Activated CD8-positive, alpha-beta memory T cell treated with anti-CD3 and anti-CD28 coated beads for 4 hours (primary cell): ENCODE measurements at regions not wholly inside any gene's neighbourhood (a gene's known extent, or its start where the extent isn't known, plus 50 kb on each side); places are given as distances from the start of the nearest gene placed in this dataset.
A peak's percentile ranks its signal among the peaks of the same experiment; 100 is the strongest.
"Not testable (repeated sequence)": the region's sequence is repeated elsewhere in the genome, so short reads cannot be mapped to it uniquely, and the experiment has no call there.

Experiments
- DNase-seq, 2 donors: peaks; one replicate each; pipeline ENCODE4 v3.0.0-alpha.2; 2020; ENCODE audit warnings: low read depth in 2 of 2

GRCh38 chr13:33659894-33660293 is 158.1 kb upstream of the RFC3 start:
- no peak for DNase-seq

DNA sequence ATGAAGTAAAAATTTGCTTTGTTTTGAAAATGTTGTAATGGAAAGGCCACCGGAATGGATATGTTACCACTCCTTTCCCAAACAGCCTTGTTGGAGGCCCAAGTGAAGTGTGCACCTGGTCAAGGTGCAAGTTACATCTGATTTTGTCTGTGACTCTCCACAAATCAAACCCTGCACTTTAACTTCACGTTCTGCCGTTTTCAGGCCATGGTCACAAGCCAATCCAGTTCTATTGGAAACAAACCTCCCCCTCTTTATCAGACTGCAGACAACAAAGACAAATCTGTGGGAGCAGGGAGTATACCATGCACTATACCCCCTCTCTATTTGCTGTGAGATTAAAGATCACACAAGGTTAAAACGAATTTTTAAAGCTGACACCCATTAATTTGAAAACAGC is 155.6 kb upstream of the RFC3 start:
- DNase-seq = no peak

GRCh38 chr13:33665626-33666175 is 152.2 kb upstream of the RFC3 start:
- DNase-seq = no peak

- no peak for DNase-seq
Measured at GRCh38 chr13:33671560-33671959, 146.4 kb upstream of the RFC3 start.

GRCh38 chr13:33672022-33672421 is 145.9 kb upstream of the RFC3 start:
- DNase-seq = not testable (repeated sequence)

GRCh38 chr13:33676045-33676989 is 141.6 kb upstream of the RFC3 start:
- DNase-seq = no peak

GRCh38 chr13:33677215-33677614 is 140.7 kb upstream of the RFC3 start:
- no peak for DNase-seq

DNA sequence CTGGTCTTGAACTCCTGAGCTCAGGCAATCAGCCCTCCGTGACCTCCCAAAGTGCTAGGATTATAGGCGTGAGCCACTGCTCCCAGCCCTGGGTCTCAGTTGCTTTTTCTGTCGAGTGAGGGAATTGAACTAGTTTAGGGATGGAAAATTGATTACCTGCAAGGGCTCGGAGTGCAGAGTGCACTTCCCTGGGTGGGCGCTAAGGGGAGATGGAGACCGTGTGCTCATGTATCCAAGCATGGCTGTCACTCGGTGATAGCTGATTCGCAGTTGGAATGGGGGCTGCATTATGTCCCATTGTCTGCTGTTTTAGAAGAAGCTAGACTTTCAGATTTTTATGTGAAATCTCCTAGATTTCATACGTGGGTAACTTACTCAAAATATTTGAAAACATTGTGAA is 139.9 kb upstream of the RFC3 start:
- DNase-seq = no peak

- peak; percentile 26 to 56 for DNase-seq
Measured at GRCh38 chr13:33678906-33679657, 138.9 kb upstream of the RFC3 start.

- no peak for DNase-seq
Measured at GRCh38 chr13:33679658-33680012, 138.3 kb upstream of the RFC3 start.

DNA sequence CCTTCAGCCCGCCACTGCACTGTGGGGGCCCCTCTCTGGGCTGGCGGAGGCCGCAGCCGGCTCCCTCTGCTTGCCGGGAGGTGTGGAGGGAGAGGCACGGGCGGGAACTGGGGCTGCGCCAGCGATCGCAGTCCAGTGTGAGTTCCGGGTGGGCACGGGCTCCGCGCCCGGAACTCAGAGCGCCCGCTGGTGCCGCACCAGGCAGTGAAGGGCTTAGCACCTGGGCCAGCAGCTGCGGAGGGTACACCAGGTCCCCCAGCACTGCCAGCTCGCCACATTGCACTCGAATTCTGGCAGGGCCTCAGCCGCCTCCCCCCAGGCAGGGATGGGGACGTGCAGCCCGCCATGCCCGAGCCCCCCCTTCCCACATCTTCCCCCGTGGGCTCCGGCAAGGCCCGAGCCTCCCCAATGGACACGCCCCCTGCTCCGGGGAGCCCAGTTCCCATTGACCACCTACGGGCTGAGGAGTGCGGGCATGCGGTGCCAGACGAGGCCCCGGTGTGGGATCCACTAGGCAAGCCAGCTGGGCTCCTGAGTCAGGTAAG is 135.9 kb upstream of the RFC3 start:
- DNase-seq = no peak

DNA sequence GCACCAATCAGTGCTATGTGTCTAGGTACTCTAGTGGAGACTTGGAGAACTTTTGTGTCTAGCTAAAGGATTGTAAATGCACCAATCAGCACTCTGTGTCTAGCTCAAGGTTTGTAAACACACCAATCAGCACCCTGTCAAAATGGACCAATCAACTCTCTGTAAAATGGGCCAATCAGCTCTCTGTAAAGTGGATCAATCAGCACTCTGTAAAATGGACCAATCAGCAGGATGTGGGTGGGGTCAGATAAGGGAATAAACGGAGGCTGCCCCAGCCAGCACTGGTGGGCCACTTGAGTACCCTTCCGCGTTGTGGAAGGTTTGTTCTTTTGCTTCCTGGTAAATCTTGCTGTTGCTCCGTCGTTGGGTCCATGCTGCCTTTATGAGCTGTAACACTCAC is 135.3 kb upstream of the RFC3 start:
- DNase-seq = not testable (repeated sequence)

DNA sequence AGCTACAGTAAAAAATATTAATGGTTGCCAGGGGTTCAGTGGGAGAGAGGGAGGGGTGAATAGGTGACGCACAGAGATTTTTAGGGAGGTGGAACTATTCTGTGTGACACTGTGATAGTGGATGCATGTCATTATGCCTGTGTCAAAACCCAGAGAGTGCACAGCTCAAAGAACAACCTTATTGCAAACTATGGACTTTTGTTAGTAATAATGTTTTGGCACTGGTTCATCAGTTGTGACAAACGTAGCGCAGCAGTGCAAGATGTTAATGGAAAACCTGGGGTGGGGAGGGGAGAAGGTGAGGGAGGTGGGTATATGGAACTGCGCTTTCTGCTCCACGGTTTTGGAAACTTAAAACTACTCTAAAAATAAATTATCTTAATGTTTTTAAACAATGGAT is 134.6 kb upstream of the RFC3 start:
- no peak for DNase-seq

GRCh38 chr13:33684874-33685273 is 133.1 kb upstream of the RFC3 start:
- no peak for DNase-seq

DNA sequence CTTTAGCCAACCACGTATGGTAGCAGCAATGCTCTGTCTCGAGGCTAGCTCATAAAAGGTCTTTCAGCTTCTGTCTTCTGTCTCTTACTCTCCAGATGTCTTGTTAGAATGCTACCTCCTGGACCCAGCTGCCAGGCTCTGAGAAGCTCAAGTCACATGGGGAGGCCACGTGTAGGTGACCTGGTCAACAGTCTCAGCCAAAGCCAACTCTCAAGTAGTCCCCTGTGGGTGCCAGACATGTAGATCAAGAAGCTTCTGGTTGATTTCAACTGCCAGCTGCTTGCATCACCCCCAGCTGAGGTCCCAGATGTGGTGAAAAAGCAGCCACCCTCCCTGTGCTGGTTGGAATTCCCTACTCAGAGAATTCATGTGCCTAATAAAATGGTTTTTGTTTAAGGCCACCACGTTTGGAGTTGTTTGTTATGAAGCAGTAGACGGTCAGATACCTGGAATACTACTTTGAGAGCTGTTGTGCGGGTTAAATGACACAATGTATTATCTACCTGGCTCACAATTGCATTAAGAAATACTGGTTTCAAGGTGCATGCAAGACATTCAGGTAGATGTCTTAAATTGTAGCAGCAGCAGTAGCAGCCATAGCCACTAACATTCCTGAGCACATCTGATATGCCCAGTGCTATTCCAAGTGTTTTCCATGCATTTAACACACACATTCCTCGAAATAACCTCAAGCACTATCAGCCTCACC is 131.0 kb upstream of the RFC3 start:
- no peak for DNase-seq

GRCh38 chr13:33690354-33690753 is 127.6 kb upstream of the RFC3 start:
- DNase-seq = no peak

DNA sequence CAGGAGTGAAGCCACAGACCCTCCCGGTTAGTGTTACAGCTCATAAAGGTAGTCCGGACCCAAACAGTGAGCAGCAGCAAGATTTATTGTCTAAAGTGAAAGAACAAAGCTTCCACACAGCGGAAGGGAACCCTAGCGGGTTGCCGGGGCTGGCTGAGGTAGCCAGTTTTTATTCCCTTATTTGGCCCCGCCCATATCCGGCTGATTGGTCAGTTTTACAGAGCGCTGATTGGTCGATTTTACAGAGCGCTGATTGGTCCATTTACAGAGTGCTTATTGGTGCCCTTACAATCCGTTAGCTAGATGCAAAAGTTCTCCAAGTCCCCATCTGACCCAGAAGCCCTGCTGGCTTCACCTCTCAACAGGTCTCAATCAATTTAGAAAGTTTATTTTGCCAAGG is 126.0 kb upstream of the RFC3 start:
- DNase-seq = no peak

GRCh38 chr13:33692531-33692930 is 125.4 kb upstream of the RFC3 start:
- DNase-seq = no peak

- no peak for DNase-seq
Measured at GRCh38 chr13:33694546-33694945, 123.4 kb upstream of the RFC3 start.

- DNase-seq = no peak
Measured at GRCh38 chr13:33696530-33696929, 121.4 kb upstream of the RFC3 start.

DNA sequence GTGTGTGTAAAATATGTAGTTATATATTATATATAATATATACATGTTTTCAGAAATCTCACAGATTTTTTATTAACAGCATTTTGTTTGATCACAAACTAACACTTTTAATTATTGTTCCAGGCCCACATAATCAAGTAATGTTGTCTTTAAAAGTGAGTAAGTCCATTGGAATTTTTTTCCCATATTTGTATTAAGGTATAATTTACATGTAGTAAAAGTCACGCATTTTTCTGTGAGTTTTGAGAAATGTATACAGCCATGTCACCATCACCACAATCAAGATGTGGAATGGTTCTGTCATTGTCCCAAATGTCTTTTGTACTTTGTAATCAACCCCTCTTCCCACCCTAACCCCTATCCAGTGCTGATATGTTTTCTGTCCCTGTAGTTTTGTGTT is 120.0 kb upstream of the RFC3 start:
- DNase-seq = no peak

DNA sequence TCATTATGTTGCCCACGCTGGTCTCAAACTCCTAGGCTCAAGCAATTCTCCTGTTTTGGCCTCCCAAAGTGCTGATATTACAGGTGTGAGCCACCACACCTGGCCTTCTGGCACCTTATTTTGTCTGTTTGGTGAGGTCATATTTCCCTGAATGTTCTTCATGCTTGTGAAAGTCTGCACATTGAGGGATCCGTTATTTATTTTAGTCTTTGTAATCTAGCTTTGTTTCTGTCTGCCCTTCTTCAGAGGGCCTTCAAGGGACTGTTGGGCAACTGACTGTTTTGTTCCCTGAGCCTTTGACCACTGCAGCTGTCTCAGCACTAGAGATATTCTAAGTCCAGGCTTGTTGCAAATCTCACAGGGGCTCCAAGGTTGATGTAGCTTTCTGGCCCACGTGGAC is 110.5 kb upstream of the RFC3 start:
- no peak for DNase-seq
